ENCODE measurements at regions not wholly inside any gene's neighbourhood (a gene's known extent, or its start where the extent isn't known, plus 50 kb on each side); places are given as distances from the start of the nearest gene placed in this dataset.

DNA sequence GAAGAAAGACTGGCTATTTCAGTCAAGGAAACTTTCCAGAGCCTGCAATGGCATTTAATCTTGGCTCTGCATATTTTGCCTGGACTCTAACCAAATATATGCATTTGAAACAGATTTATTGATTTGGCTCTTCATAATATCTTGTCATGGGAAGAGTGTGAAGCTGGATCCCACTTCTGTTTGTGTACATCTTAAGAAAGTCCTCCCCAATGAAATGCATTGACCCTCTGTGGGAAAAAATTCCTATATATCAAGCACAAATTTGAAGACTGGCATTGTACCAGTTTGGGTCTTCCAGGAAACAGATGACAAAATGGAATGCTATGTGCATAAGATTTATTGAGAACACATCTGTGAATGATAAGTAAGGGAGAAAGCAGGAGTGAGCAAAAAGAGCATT, 897.3 kb upstream of the TENM3 start:
- TF ChIP-seq SUZ12 (IDR thresholded peaks at IDR 0.05; ENCODE audit: extremely low read depth, insufficient read depth, insufficient read length), result no peak
- TF ChIP-seq ZNF274 (IDR thresholded peaks at IDR 0.05; ENCODE audit: low read depth, low read length), result no peak

Data from NT2/D1 (cell line).